ENCODE measurements at regions not wholly inside any gene's neighbourhood (a gene's known extent, or its start where the extent isn't known, plus 50 kb on each side); places are given as distances from the start of the nearest gene placed in this dataset.

- TF ChIP-seq POLR2A (IDR thresholded peaks at IDR 0.05): no peak
- no peak for TF ChIP-seq CTCF (IDR thresholded peaks at IDR 0.05)
- DNase-seq: peak in 1 of 7 donors; percentile 42
- Histone ChIP-seq H3K27ac (no peak overlapping the region), H3K9me3 (replicated peaks in 1 of 3) (no peaks in the 10 kb centered on the region), H3K4me1 (replicated peaks in 1 of 2) (no peaks in the 10 kb centered on the region), H3K36me3 (replicated peaks in 1 of 2) (no peaks in the 10 kb centered on the region), H3K4me3 (no peak overlapping the region), H3K27me3 (no peaks in the 10 kb centered on the region)
- intact Hi-C loops (cut with DNase I): no loop called here
- 78 to 91% (median 85%) methylated on average over 5 of the region's 5 CpGs for WGBS, 4 donors
Measured at GRCh38 chr7:35555386-35555785, 139.5 kb downstream of the HERPUD2 start.

GRCh38 chr7:35553519-35553918 lies 141.4 kb downstream of the HERPUD2 start:
- WGBS, 4 donors: 39 to 66% (median 59%) methylated on average over 2 of the region's 2 CpGs
- peak in 3 of 7 donors; percentile 19 to 48 (median 29) for DNase-seq
- no peaks in the 10 kb centered on the region for H3K36me3 ChIP-seq (replicated peaks in 1 of 2)
- TF ChIP-seq POLR2A (IDR thresholded peaks at IDR 0.05) (no peak), CTCF (IDR thresholded peaks at IDR 0.05) (no peak)
- H3K27ac ChIP-seq: no peak overlapping the region
- H3K9me3 ChIP-seq (replicated peaks in 1 of 3): no peaks in the 10 kb centered on the region
- intact Hi-C loops (cut with DNase I): no loop called here
- no peaks in the 10 kb centered on the region for H3K27me3 ChIP-seq
- no peak overlapping the region for H3K4me3 ChIP-seq
- H3K4me1 ChIP-seq (replicated peaks in 1 of 2): no peaks in the 10 kb centered on the region

- intact Hi-C loops (cut with DNase I): no loop called here
- TF ChIP-seq POLR2A (IDR thresholded peaks at IDR 0.05): no peak
- TF ChIP-seq CTCF (IDR thresholded peaks at IDR 0.05): no peak
- H3K4me3 ChIP-seq: no peak overlapping the region
- no peak overlapping the region for H3K27ac ChIP-seq
- WGBS, 4 donors: 72 to 89% (median 75%) methylated on average over 1 to 2 of the region's 2 CpGs
- H3K9me3 ChIP-seq (replicated peaks in 1 of 3): no peaks in the 10 kb centered on the region
- DNase-seq: peak in 1 of 7 donors; percentile 15
- H3K4me1 ChIP-seq (replicated peaks in 1 of 2): no peaks in the 10 kb centered on the region
- no peaks in the 10 kb centered on the region for H3K36me3 ChIP-seq (replicated peaks in 1 of 2)
- no peaks in the 10 kb centered on the region for H3K27me3 ChIP-seq
Measured at GRCh38 chr7:35552691-35553090, 142.2 kb downstream of the HERPUD2 start.

- 23 to 38% (median 35%) methylated on average over 3 of the region's 3 CpGs for whole genome bisulfite sequencing, 4 donors
- no peak for TF ChIP-seq CTCF (IDR thresholded peaks at IDR 0.05)
- no peak for TF ChIP-seq POLR2A (IDR thresholded peaks at IDR 0.05)
- H3K27ac ChIP-seq: no peak overlapping the region
Measured at GRCh38 chr7:35551321-35552081, 143.4 kb downstream of the HERPUD2 start.

More at GRCh38 chr7:35551321-35552081, 143.4 kb downstream of the HERPUD2 start:
- H3K36me3 ChIP-seq (replicated peaks in 1 of 2): no peaks in the 10 kb centered on the region
- no peak overlapping the region for H3K4me3 ChIP-seq
- intact Hi-C loops (cut with DNase I): no loop called here
- no peaks in the 10 kb centered on the region for H3K9me3 ChIP-seq (replicated peaks in 1 of 3)
- no peaks in the 10 kb centered on the region for H3K4me1 ChIP-seq (replicated peaks in 1 of 2)
- DNase-seq: peak in 1 of 7 donors; percentile 34
- no peaks in the 10 kb centered on the region for H3K27me3 ChIP-seq
